GM19238 (cell line): ENCODE measurements at regions not wholly inside any gene's neighbourhood (a gene's known extent, or its start where the extent isn't known, plus 50 kb on each side); places are given as distances from the start of the nearest gene placed in this dataset.

Experiments
- DNase-seq: peaks from one replicate; pipeline ENCODE4 v3.0.0; 2011; ENCODE audit warnings: low spot score; ENCODE audit not compliant: insufficient read length

GRCh38 chr10:6342096-6342685 is 139.5 kb downstream of the PFKFB3 start:
- no peak for DNase-seq

GRCh38 chr10:6343305-6344010 is 140.7 kb downstream of the PFKFB3 start:
- DNase-seq, result no peak

- DNase-seq, result no peak
Observed at GRCh38 chr10:6345404-6345803, 142.7 kb downstream of the PFKFB3 start.

- no peak for DNase-seq
Observed at GRCh38 chr10:6346631-6347030, 143.9 kb downstream of the PFKFB3 start.

DNA sequence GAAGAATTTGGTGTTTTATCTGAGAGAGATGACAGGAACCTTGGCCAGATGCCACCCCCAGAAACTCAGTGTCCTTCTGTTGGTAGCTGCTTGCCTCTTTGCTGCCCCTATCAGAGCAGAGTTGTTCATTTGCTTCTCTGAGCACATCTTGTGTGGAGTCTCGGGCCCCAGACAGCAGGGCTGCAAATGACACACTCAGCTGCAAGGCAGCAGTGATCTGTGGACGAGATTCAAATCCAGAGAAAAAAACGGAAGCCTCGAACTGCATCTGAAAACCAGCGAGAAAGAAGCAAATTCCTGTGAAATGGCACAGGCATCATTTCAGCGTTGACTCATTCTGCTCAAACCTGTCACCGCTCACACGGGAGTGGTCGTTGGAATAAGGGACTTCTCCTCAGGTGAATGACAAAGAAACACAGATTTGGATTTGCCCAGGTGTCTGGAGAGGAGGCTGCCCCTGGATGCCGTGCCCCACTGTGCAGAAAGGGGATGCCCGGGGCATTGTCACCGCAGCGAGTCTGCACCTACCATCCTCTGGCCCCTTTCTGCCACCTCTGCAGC is 144.7 kb downstream of the PFKFB3 start:
- no peak for DNase-seq

GRCh38 chr10:6348096-6348874 is 145.6 kb downstream of the PFKFB3 start:
- peak; percentile 52 for DNase-seq

DNA sequence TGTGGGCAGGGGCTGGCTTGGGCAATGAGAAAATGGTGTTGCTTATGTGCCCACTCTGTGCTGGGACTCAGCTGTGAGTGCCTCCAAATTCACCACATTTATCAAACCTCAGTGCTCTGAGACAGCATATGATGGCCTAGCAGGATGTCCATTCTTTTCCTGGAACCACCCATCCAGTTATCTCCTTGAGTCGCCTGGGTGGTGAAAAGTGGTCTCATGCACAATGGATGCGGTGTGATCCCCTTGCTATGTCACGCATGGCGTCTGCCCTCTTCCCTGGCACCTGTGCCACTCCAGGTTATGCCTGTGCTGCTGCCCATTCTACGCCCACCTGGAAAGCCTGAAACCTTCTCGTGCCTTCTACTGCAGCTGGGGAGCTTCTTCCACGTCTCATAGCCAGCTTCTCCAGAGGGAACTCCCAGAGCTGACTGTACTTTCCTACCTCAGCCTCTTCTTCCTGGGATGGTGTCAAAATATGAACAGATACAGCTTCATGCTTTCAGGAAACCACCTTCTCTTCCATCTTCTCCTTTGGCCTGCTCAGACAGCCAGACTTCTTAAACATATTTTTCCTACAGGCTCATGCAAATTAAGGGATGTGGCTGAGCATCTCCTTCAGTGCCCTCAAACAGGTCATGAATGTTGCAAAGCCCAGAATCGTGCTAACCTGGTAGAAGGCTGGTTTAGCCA is 147.3 kb downstream of the PFKFB3 start:
- DNase-seq, result no peak

DNA sequence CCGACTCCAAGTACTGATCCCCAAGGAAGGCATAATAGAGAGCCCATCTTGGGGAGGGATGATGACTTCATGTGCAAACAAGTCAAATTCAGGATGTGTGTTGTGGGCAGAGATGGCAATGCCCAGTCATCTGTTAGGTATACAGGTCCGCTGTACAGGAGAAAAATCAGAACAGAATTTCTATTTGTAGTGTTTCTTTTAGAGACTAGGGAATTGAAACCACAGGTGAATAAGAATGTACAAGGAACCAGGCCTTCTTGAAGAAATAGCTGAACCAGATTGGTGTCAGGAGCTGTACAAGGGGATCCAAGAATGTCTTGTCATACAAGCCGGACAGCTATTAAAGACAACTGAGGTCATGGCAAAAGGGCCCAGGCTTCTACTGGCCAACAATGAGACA is 147.9 kb downstream of the PFKFB3 start:
- no peak for DNase-seq

- DNase-seq, result no peak
Observed at GRCh38 chr10:6351495-6351894, 148.8 kb downstream of the PFKFB3 start.

DNA sequence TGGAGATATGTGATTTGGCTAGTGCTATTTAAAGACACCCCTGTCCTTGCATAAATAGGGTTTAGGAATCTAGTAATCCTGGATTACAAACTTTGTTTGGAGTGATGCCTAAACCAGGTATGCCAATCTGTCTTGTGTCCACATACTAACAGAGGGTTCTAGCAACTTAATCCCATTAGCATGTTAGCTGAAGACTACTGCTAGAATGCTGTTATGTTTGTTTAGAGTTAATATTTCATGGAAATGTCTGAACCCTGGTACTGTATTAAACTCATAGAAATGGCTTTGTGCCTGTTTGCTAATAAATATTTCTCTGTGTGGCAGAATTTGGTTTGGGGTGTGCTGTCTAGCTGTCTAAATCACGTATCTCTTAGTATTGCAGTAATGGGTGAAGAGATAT is 150.8 kb downstream of the PFKFB3 start:
- DNase-seq, result no peak

- no peak for DNase-seq
Observed at GRCh38 chr10:6354168-6354772, 151.5 kb downstream of the PFKFB3 start.

DNA sequence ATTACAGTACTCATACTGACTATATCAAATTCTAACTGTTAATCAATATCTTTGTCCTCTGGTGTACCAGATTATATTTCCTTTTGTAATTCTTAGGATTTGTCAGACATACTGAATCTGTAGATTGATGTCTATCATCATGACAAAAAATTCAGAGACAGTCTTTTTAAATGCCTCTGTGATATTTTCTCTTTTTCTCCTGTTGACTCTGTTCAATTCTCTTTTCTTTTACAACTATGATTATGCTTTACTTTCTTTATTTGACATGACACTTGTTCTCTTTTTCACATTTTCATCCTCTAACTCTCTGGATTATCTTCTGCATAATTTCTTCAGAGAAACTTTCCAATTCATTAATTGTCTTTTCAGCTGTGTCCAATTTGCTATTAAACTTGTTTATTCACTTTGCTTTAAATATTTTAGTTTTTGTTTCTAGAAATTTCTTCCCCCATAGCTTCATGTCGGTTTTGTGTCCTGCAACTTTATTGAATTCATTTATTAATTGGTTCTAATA is 153.6 kb downstream of the PFKFB3 start:
- no peak for DNase-seq

DNA sequence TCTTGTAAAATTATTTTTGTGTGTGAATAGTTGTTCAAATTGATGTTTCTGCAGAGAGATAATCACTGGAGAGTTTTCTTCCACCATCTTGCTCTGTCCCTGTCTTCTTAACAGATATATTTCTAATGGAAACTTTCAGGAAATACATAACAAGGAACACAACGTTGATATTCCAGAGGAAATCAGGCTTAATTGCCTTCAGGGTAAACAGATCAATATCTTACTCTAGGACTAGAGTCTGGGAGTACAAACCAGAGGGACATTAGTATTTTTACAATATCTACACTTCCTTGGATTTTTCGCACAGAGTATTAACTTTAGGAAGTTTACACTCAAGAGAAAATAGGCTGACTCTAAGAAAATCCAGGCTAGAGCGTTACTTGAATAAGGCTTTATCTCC is 159.1 kb downstream of the PFKFB3 start:
- no peak for DNase-seq

DNA sequence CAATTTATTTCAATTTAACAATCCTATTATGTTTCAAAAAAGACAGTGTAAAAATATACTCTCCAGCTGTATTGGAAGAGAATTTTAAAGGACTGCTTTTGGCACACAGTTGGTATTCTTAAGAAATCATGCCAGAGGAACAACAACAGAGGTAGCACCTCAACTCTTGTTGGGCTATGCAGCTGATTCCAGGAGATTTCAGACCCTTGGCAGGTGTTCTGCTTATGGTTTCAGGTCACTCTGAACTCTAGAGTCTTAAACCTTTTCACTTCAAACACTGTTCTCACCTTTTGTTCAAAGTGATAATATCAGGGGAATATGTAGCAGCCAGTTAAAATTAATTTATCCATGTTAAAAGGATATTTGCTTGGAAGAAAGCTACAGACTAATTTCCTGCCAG is 160.1 kb downstream of the PFKFB3 start:
- no peak for DNase-seq

GRCh38 chr10:6363511-6363910 is 160.8 kb downstream of the PFKFB3 start:
- no peak for DNase-seq

- DNase-seq, result no peak
Observed at GRCh38 chr10:6364283-6364682, 161.6 kb downstream of the PFKFB3 start.

- no peak for DNase-seq
Observed at GRCh38 chr10:6364893-6365292, 162.2 kb downstream of the PFKFB3 start.

DNA sequence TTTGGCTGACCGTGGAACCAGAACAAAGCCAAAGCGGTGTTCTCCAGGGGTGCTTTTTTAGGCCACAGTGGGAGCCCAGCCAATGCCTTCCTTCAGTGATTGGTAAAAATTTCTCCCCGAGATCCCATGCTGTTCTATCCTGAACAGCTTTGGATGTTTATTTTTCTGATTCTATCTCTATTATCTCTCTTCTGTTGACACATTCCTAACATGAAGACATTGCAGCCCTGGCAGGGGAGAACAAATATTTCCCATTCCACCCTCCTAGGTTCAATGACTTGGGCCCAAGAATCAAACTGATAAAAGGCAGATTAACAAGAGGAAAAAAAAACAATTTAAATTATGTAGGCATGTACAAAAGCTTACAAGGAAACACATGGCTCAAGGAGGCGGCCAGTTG is 162.7 kb downstream of the PFKFB3 start:
- no peak for DNase-seq
